Osteoblast (primary cell): ENCODE measurements at regions not wholly inside any gene's neighbourhood (a gene's known extent, or its start where the extent isn't known, plus 50 kb on each side); places are given as distances from the start of the nearest gene placed in this dataset.
"Not testable (repeated sequence)": the region's sequence is repeated elsewhere in the genome, so short reads cannot be mapped to it uniquely, and the experiment has no call there.

Source experiments
- DNase-seq: peaks from one replicate; pipeline ENCODE4 v3.0.0; 2011; ENCODE audit warnings: low spot score, mixed read lengths; ENCODE audit not compliant: insufficient read length; ENCODE audit errors: missing footprints
- H2AFZ ChIP-seq: 2 replicates; pipeline ENCODE4 v1.6.0; 2011; ENCODE audit warnings: mild to moderate bottlenecking, low read length
- H3K27ac ChIP-seq: 2 replicates; pipeline ENCODE4 v1.5.1; 2011; ENCODE audit warnings: mild to moderate bottlenecking, low read depth, low read length, moderate library complexity
- H3K27me3 ChIP-seq: 2 replicates; pipeline ENCODE4 v1.6.0; 2012; ENCODE audit warnings: mild to moderate bottlenecking, control low read depth, inconsistent platforms, low read length, moderate library complexity; ENCODE audit not compliant: insufficient read depth
- H3K36me3 ChIP-seq: 2 replicates; pipeline ENCODE4 v1.5.1; 2011; ENCODE audit warnings: mild to moderate bottlenecking, low read length, control low read depth, moderate library complexity; ENCODE audit not compliant: insufficient read depth
- H3K4me1 ChIP-seq: 2 replicates; pipeline ENCODE4 v1.5.1; 2011; ENCODE audit warnings: mild to moderate bottlenecking, low read length, control low read depth, moderate library complexity; ENCODE audit not compliant: insufficient read depth
- H3K4me2 ChIP-seq: 2 replicates; pipeline ENCODE4 v1.6.0; 2011; ENCODE audit warnings: mild to moderate bottlenecking, low read length; ENCODE audit not compliant: insufficient read depth
- H3K4me3 ChIP-seq: fragments of 200-600 bp; sonication (generic); 3 replicates; pipeline ENCODE4 v1.5.1; 2012; ENCODE audit warnings: mild to moderate bottlenecking, low read length, inconsistent platforms; ENCODE audit not compliant: insufficient read depth
- H3K79me2 ChIP-seq: 2 replicates; pipeline ENCODE4 v1.6.0; 2012; ENCODE audit warnings: mild to moderate bottlenecking, low read length, control low read depth, inconsistent platforms; ENCODE audit not compliant: insufficient read depth
- H3K9me3 ChIP-seq: 2 replicates; pipeline ENCODE4 v1.5.1; 2011; ENCODE audit warnings: low read depth, low read length, control low read depth
- H4K20me1 ChIP-seq: 2 replicates; pipeline ENCODE4 v1.6.0; 2012; ENCODE audit warnings: mild to moderate bottlenecking, low read length, control low read depth; ENCODE audit not compliant: insufficient read depth
- CTCF ChIP-seq: IDR thresholded peaks from 2 replicates; pipeline ENCODE4 v1.5.1; 2011; ENCODE audit warnings: mild to moderate bottlenecking, low read depth, low read length, moderate library complexity; ENCODE audit errors: extremely low read depth

- no peak for TF ChIP-seq CTCF
- no peak for DNase-seq
- H4K20me1 ChIP-seq: no peaks in the 10 kb centered on the region
Measured at GRCh38 chr1:232317350-232317749, 312.6 kb downstream of the SIPA1L2 start.

GRCh38 chr1:232316864-232317263 lies 313.1 kb downstream of the SIPA1L2 start:
- DNase-seq: no peak
- no peak overlapping the region for H3K4me3 ChIP-seq
- TF ChIP-seq CTCF: no peak
- no peaks in the 10 kb centered on the region for H3K79me2 ChIP-seq
- H3K27me3 ChIP-seq: no peaks in the 10 kb centered on the region
- no peak overlapping the region for H3K27ac ChIP-seq
- H3K9me3 ChIP-seq: no peaks in the 10 kb centered on the region
- H3K4me2 ChIP-seq: no peak overlapping the region
- no peak overlapping the region for H2AFZ ChIP-seq
- H4K20me1 ChIP-seq: no peaks in the 10 kb centered on the region
- H3K36me3 ChIP-seq: no peaks in the 10 kb centered on the region
- no peaks in the 10 kb centered on the region for H3K4me1 ChIP-seq

More at GRCh38 chr1:232317350-232317749, 312.6 kb downstream of the SIPA1L2 start:
- no peaks in the 10 kb centered on the region for H3K79me2 ChIP-seq
- no peaks in the 10 kb centered on the region for H3K27me3 ChIP-seq
- no peak overlapping the region for H3K4me3 ChIP-seq
- no peak overlapping the region for H2AFZ ChIP-seq
- no peaks in the 10 kb centered on the region for H3K4me1 ChIP-seq
- H3K9me3 ChIP-seq: no peaks in the 10 kb centered on the region
- no peaks in the 10 kb centered on the region for H3K36me3 ChIP-seq
- H3K4me2 ChIP-seq: no peak overlapping the region
- H3K27ac ChIP-seq: no peak overlapping the region

GRCh38 chr1:232313876-232314275 lies 316.1 kb downstream of the SIPA1L2 start:
- H2AFZ ChIP-seq, H3K4me3 ChIP-seq, H3K27me3 ChIP-seq, H3K4me1 ChIP-seq, H3K27ac ChIP-seq, H4K20me1 ChIP-seq, DNase-seq, H3K9me3 ChIP-seq, H3K79me2 ChIP-seq, H3K36me3 ChIP-seq, H3K4me2 ChIP-seq: not testable (repeated sequence)

- TF ChIP-seq CTCF: no peak
- H4K20me1 ChIP-seq: no peaks in the 10 kb centered on the region
- H3K27me3 ChIP-seq: no peaks in the 10 kb centered on the region
- no peak overlapping the region for H3K4me3 ChIP-seq
- no peaks in the 10 kb centered on the region for H3K36me3 ChIP-seq
- H2AFZ ChIP-seq: no peak overlapping the region
- no peaks in the 10 kb centered on the region for H3K9me3 ChIP-seq
- no peaks in the 10 kb centered on the region for H3K4me1 ChIP-seq
- H3K4me2 ChIP-seq: no peak overlapping the region
- no peaks in the 10 kb centered on the region for H3K79me2 ChIP-seq
- H3K27ac ChIP-seq: no peak overlapping the region
- no peak for DNase-seq
Measured at GRCh38 chr1:232310541-232310940, 319.4 kb downstream of the SIPA1L2 start.
